ENCODE measurements at regions not wholly inside any gene's neighbourhood (a gene's known extent, or its start where the extent isn't known, plus 50 kb on each side); places are given as distances from the start of the nearest gene placed in this dataset.
"Not testable (repeated sequence)": the region's sequence is repeated elsewhere in the genome, so short reads cannot be mapped to it uniquely, and the experiment has no call there.

- Histone ChIP-seq H3K36me3 (ENCODE audit: control insufficient read depth, insufficient read depth, low read length) (no peaks in the 10 kb centered on the region), H3K9me3 (ENCODE audit: control insufficient read depth, low read length) (peaks cover 18% of the 10 kb centered on the region), H3K9ac (no peak overlapping the region), H3K79me2 (no peaks in the 10 kb centered on the region), H3K4me1 (no peaks in the 10 kb centered on the region), H3K4me3 (ENCODE audit: low read depth, low read length) (no peak overlapping the region), H2AFZ (no peak overlapping the region), H3K4me2 (ENCODE audit: low read length) (no peak overlapping the region), H3K27me3 (ENCODE audit: control insufficient read depth, insufficient read depth, low read length) (no peaks in the 10 kb centered on the region), H3K27ac (no peak overlapping the region)
- TF ChIP-seq, protein P1, sequence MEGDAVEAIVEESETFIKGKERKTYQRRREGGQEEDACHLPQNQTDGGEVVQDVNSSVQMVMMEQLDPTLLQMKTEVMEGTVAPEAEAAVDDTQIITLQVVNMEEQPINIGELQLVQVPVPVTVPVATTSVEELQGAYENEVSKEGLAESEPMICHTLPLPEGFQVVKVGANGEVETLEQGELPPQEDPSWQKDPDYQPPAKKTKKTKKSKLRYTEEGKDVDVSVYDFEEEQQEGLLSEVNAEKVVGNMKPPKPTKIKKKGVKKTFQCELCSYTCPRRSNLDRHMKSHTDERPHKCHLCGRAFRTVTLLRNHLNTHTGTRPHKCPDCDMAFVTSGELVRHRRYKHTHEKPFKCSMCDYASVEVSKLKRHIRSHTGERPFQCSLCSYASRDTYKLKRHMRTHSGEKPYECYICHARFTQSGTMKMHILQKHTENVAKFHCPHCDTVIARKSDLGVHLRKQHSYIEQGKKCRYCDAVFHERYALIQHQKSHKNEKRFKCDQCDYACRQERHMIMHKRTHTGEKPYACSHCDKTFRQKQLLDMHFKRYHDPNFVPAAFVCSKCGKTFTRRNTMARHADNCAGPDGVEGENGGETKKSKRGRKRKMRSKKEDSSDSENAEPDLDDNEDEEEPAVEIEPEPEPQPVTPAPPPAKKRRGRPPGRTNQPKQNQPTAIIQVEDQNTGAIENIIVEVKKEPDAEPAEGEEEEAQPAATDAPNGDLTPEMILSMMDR (IDR thresholded peaks at IDR 0.05): no peak
These were observed 1140.4 kb downstream of the RPIA start for GRCh38 chr2:89831641-89832498.

GRCh38 chr2:89833116-89833779 lies 1141.8 kb downstream of the RPIA start:
- Histone ChIP-seq H3K9me3 (ENCODE audit: control insufficient read depth, low read length) (peaks cover 14% of the 10 kb centered on the region), H3K79me2 (no peaks in the 10 kb centered on the region)

GRCh38 chr2:89833780-89834117 lies 1142.3 kb downstream of the RPIA start:
- H3K4me3 ChIP-seq (ENCODE audit: low read depth, low read length): no peak overlapping the region
- no peaks in the 10 kb centered on the region for H3K27me3 ChIP-seq (ENCODE audit: control insufficient read depth, insufficient read depth, low read length)
- no peaks in the 10 kb centered on the region for H3K79me2 ChIP-seq
- no peak overlapping the region for H3K4me2 ChIP-seq (ENCODE audit: low read length)
- no peaks in the 10 kb centered on the region for H3K36me3 ChIP-seq (ENCODE audit: control insufficient read depth, insufficient read depth, low read length)
- peaks cover 14% of the 10 kb centered on the region for H3K9me3 ChIP-seq (ENCODE audit: control insufficient read depth, low read length)
- no peak overlapping the region for H2AFZ ChIP-seq
- no peak overlapping the region for H3K9ac ChIP-seq
- TF ChIP-seq, protein P1 (IDR thresholded peaks at IDR 0.05): no peak
- no peaks in the 10 kb centered on the region for H3K4me1 ChIP-seq
- no peak overlapping the region for H3K27ac ChIP-seq

More at GRCh38 chr2:89833116-89833779, 1141.8 kb downstream of the RPIA start:
- Histone ChIP-seq H3K4me1 (no peaks in the 10 kb centered on the region), H2AFZ (no peak overlapping the region), H3K27ac (no peak overlapping the region), H3K36me3 (ENCODE audit: control insufficient read depth, insufficient read depth, low read length) (no peaks in the 10 kb centered on the region), H3K4me2 (ENCODE audit: low read length) (no peak overlapping the region), H3K4me3 (ENCODE audit: low read depth, low read length) (no peak overlapping the region), H3K9ac (no peak overlapping the region), H3K27me3 (ENCODE audit: control insufficient read depth, insufficient read depth, low read length) (no peaks in the 10 kb centered on the region)
- TF ChIP-seq, protein P1 (IDR thresholded peaks at IDR 0.05): no peak

DNA sequence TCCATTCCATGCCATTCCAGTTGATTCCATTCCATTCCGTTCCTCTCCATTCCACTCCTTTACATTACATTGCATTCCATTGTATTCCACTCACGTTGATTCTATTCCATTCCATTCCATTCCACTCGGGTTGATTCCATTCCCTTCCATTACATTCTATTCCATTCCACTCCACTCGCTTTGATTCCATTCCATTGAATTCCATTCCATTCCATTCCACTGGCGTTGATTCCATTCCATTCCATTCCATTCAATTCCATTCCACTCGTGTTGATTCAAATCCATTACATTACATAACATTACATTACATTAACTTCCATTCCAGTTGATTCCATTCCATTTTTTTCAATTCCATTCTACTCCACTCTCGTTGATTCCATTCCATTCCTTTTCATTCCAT lies 1142.8 kb downstream of the RPIA start:
- Histone ChIP-seq H3K36me3 (ENCODE audit: control insufficient read depth, insufficient read depth, low read length) (no peaks in the 10 kb centered on the region), H3K4me2 (ENCODE audit: low read length) (no peak overlapping the region), H3K9me3 (ENCODE audit: control insufficient read depth, low read length) (peaks cover 9% of the 10 kb centered on the region), H3K79me2 (no peaks in the 10 kb centered on the region), H2AFZ (no peak overlapping the region), H3K9ac (no peak overlapping the region), H3K4me1 (no peaks in the 10 kb centered on the region), H3K27me3 (ENCODE audit: control insufficient read depth, insufficient read depth, low read length) (no peaks in the 10 kb centered on the region), H3K27ac (no peak overlapping the region), H3K4me3 (ENCODE audit: low read depth, low read length) (no peak overlapping the region)
- TF ChIP-seq, protein P1 (IDR thresholded peaks at IDR 0.05): no peak

GRCh38 chr2:89836326-89836725 lies 1144.9 kb downstream of the RPIA start:
- H3K9ac ChIP-seq; H3K79me2 ChIP-seq; H3K9me3 ChIP-seq (ENCODE audit: control insufficient read depth, low read length): not testable (repeated sequence)

More at GRCh38 chr2:89836326-89836725, 1144.9 kb downstream of the RPIA start:
- not testable (repeated sequence) for H3K4me3 ChIP-seq (ENCODE audit: low read depth, low read length); H3K27me3 ChIP-seq (ENCODE audit: control insufficient read depth, insufficient read depth, low read length); H2AFZ ChIP-seq; H3K36me3 ChIP-seq (ENCODE audit: control insufficient read depth, insufficient read depth, low read length); H3K4me2 ChIP-seq (ENCODE audit: low read length); H3K27ac ChIP-seq; H3K4me1 ChIP-seq
